ENCODE measurements at regions not wholly inside any gene's neighbourhood (a gene's known extent, or its start where the extent isn't known, plus 50 kb on each side); places are given as distances from the start of the nearest gene placed in this dataset.

DNA sequence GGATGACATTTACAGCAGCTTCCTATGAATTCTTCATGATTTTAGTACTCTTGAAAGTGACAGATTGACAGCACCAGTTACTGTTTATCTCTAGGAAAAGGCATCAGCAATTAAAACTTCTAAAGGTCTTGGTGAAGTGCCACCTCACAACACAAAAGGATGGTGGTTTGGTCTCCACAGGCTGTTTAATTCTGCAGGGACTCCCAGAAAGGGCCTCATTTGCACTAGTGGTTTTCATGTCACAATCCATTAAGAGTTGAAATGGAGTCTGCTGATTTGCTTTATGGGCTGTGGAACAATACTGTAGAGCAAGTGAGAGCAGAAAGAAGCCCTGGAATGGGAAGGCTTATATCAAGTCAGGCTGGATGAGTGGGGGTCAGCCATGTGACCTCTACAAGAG is 225.3 kb upstream of the KCNMB2 start:
- TF ChIP-seq, protein P1, sequence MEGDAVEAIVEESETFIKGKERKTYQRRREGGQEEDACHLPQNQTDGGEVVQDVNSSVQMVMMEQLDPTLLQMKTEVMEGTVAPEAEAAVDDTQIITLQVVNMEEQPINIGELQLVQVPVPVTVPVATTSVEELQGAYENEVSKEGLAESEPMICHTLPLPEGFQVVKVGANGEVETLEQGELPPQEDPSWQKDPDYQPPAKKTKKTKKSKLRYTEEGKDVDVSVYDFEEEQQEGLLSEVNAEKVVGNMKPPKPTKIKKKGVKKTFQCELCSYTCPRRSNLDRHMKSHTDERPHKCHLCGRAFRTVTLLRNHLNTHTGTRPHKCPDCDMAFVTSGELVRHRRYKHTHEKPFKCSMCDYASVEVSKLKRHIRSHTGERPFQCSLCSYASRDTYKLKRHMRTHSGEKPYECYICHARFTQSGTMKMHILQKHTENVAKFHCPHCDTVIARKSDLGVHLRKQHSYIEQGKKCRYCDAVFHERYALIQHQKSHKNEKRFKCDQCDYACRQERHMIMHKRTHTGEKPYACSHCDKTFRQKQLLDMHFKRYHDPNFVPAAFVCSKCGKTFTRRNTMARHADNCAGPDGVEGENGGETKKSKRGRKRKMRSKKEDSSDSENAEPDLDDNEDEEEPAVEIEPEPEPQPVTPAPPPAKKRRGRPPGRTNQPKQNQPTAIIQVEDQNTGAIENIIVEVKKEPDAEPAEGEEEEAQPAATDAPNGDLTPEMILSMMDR (conservative IDR thresholded peaks at IDR 0.05 in 1 of 2, IDR thresholded peaks at IDR 0.05 in 1 of 2; ENCODE audit: extremely low read depth in 1 of 2, insufficient read depth in 1 of 2, low read depth in 1 of 2, low read length in 2 of 2), result no peak
- TF ChIP-seq EZH2 (IDR thresholded peaks at IDR 0.05; ENCODE audit: borderline replicate concordance, low read length), result no peak

Measured in mammary epithelial cell (primary cell).